Uterus (tissue), 2 donors: ENCODE measurements at regions not wholly inside any gene's neighbourhood (a gene's known extent, or its start where the extent isn't known, plus 50 kb on each side); places are given as distances from the start of the nearest gene placed in this dataset.

Experiments used
- CTCF ChIP-seq, 4 experiments: fragments of 200-600 bp in 2 of 4; fragments of 450-650 bp in 2 of 4; sonication (generic) in 2 of 4; IDR thresholded peaks; one replicate each; pipeline ENCODE4 v1.5.1; 2016 to 2019; ENCODE audit warnings: antibody characterized with exemption in 4 of 4, mild to moderate bottlenecking in 2 of 4, moderate library complexity in 1 of 4
- POLR2A ChIP-seq, 2 donors: fragments of 450-650 bp; IDR thresholded peaks; one replicate each; pipeline ENCODE4 v1.6.1; 2016; ENCODE audit warnings: antibody characterized with exemption in 2 of 2, mild to moderate bottlenecking in 1 of 2, moderate library complexity in 1 of 2

- TF ChIP-seq POLR2A (IDR thresholded peaks at IDR 0.05) (no peak), CTCF (IDR thresholded peaks at IDR 0.05) (no peak)
Observed at GRCh38 chr4:23970201-23970850, 80.5 kb upstream of the PPARGC1A start.
